IMR-90 (cell line): ENCODE measurements at regions not wholly inside any gene's neighbourhood (a gene's known extent, or its start where the extent isn't known, plus 50 kb on each side); places are given as distances from the start of the nearest gene placed in this dataset.

Source experiments
- ATAC-seq: fragments of 200-7000 bp; cut with Tn5 transposase; 2 replicates; pipeline ENCODE4 v1.9.1; 2020; ENCODE audit warnings: low read depth, mild to moderate bottlenecking, moderate library complexity
- BruUV-seq: library from RNA; stranded (reverse); fragments of 400-500 nt; replicated peaks from 2 replicates; lab custom pipeline; 2021; lab: Mats Ljungman, UMichigan
- CTCF ChIA-PET: fragments of 300-600 bp; formaldehyde crosslinking; extraction: SDS; loops from one replicate; lab custom pipeline; 2021; ENCODE audit warnings: antibody characterized with exemption; lab: Yijun Ruan, JAX
- POLR2A ChIA-PET: fragments of 300-600 bp; sonication (Branson Sonifier 250); formaldehyde crosslinking; loops from one replicate; lab custom pipeline; 2022; ENCODE audit warnings: antibody characterized with exemption; ENCODE audit not compliant: unreplicated experiment; lab: Charles Lee
- DNase-seq: peaks from one replicate; pipeline ENCODE4 v3.0.0; 2013
- H2AFZ ChIP-seq: replicated peaks from 2 replicates; pipeline ENCODE3; 2013; ENCODE audit warnings: low read length, mild to moderate bottlenecking; ENCODE audit not compliant: poor library complexity
- H2AK5ac ChIP-seq: 2 replicates; pipeline ENCODE4 v1.6.1; 2013; ENCODE audit warnings: low read depth, low read length, inconsistent platforms
- H2AK9ac ChIP-seq: replicated peaks from 2 replicates; pipeline ENCODE3; 2013; ENCODE audit warnings: mild to moderate bottlenecking, low read depth, low read length, moderate library complexity; ENCODE audit not compliant: poor library complexity
- H2BK120ac ChIP-seq: 2 replicates; pipeline ENCODE4 v1.6.1; 2013; ENCODE audit warnings: low read depth, low read length, inconsistent platforms
- H2BK15ac ChIP-seq: 3 replicates; pipeline ENCODE4 v1.6.1; 2013; ENCODE audit warnings: low read depth, low read length, inconsistent platforms
- H2BK20ac ChIP-seq: 2 replicates; pipeline ENCODE4 v1.6.1; 2013; ENCODE audit warnings: low read depth, mild to moderate bottlenecking, inconsistent platforms, low read length, moderate library complexity
- H2BK5ac ChIP-seq: 2 replicates; pipeline ENCODE4 v1.6.1; 2013; ENCODE audit warnings: mild to moderate bottlenecking, low read depth, low read length, inconsistent platforms; ENCODE audit not compliant: poor library complexity, severe bottlenecking
- H3K14ac ChIP-seq: replicated peaks from 2 replicates; pipeline ENCODE4 v1.6.1; 2013; ENCODE audit warnings: low read depth, low read length, inconsistent platforms
- H3K18ac ChIP-seq: 2 replicates; pipeline ENCODE4 v1.6.1; 2013; ENCODE audit warnings: low read depth, low read length, control low read depth
- H3K23ac ChIP-seq: 2 replicates; pipeline ENCODE4 v1.6.1; 2013; ENCODE audit warnings: low read depth, low read length, inconsistent platforms
- H3K27ac ChIP-seq: 2 replicates; pipeline ENCODE4 v1.5.1; 2013; ENCODE audit warnings: mild to moderate bottlenecking, control low read depth, low read length; ENCODE audit not compliant: insufficient read depth
- H3K27me3 ChIP-seq: 2 replicates; pipeline ENCODE4 v1.6.1; 2013; ENCODE audit warnings: low read length; ENCODE audit not compliant: control insufficient read depth, insufficient read depth
- H3K36me3 ChIP-seq: 2 replicates; pipeline ENCODE4 v1.6.1; 2013; ENCODE audit warnings: low read length, mixed read lengths; ENCODE audit not compliant: control insufficient read depth, insufficient read depth
- H3K4ac ChIP-seq: 2 replicates; pipeline ENCODE4 v1.6.1; 2013; ENCODE audit warnings: low read depth, low read length, inconsistent platforms
- H3K4me1 ChIP-seq: 2 replicates; pipeline ENCODE4 v1.6.1; 2013; ENCODE audit warnings: low read length, mixed read lengths; ENCODE audit not compliant: control insufficient read depth, insufficient read depth
- H3K4me2 ChIP-seq: 2 replicates; pipeline ENCODE4 v1.6.1; 2013; ENCODE audit warnings: low read depth, mild to moderate bottlenecking, control low read depth, low read length, moderate library complexity
- H3K4me3 ChIP-seq: 2 replicates; pipeline ENCODE4 v1.5.1; 2013; ENCODE audit warnings: low read depth, mild to moderate bottlenecking, control low read depth, low read length, moderate library complexity; ENCODE audit not compliant: insufficient read depth
- H3K56ac ChIP-seq: 2 replicates; pipeline ENCODE4 v1.6.1; 2013; ENCODE audit warnings: low read length, inconsistent platforms; ENCODE audit not compliant: insufficient read depth; ENCODE audit errors: extremely low read depth
- H3K79me1 ChIP-seq, 2 experiments: 2 replicates each; pipeline ENCODE4 v1.6.1; 2013; ENCODE audit warnings: low read length in 2 of 2, inconsistent platforms in 1 of 2, low read depth in 1 of 2
- H3K9ac ChIP-seq: 2 replicates; pipeline ENCODE4 v1.6.1; 2013; ENCODE audit warnings: low read depth, low read length, control low read depth
- H3K9me1 ChIP-seq: 2 replicates; pipeline ENCODE4 v1.6.1; 2013; ENCODE audit warnings: low read length, inconsistent platforms; ENCODE audit not compliant: insufficient read depth
- H3K9me3 ChIP-seq: 2 replicates; pipeline ENCODE4 v1.6.1; 2013; ENCODE audit warnings: low read length; ENCODE audit not compliant: control insufficient read depth, insufficient read depth
- H4K20me1 ChIP-seq: 2 replicates; pipeline ENCODE4 v1.6.1; 2013; ENCODE audit warnings: low read length, inconsistent platforms; ENCODE audit not compliant: insufficient read depth
- H4K5ac ChIP-seq: 2 replicates; pipeline ENCODE4 v1.6.1; 2013; ENCODE audit warnings: mild to moderate bottlenecking, low read depth, low read length, control low read depth
- H4K8ac ChIP-seq, 2 experiments: 2 replicates each; pipeline ENCODE4 v1.6.1; 2013; ENCODE audit warnings: low read depth in 2 of 2, low read length in 2 of 2, control low read depth in 1 of 2, inconsistent platforms in 1 of 2
- H4K91ac ChIP-seq: 2 replicates; pipeline ENCODE4 v1.6.1; 2013; ENCODE audit warnings: low read depth, low read length, inconsistent platforms; ENCODE audit not compliant: insufficient read depth
- BHLHE40 ChIP-seq: fragments of 150-350 bp; IDR thresholded peaks from 2 replicates; pipeline ENCODE4 v1.6.1; 2016; ENCODE audit warnings: mild to moderate bottlenecking, low read depth, low read length
- CEBPB ChIP-seq: IDR thresholded peaks from 2 replicates; pipeline ENCODE4 v1.6.1; 2012; ENCODE audit warnings: low read depth, low read length, improper control_type of control experiment
- CHD1 ChIP-seq: IDR thresholded peaks from 2 replicates; pipeline ENCODE4 v1.6.1; 2012; ENCODE audit warnings: low read depth, low read length, improper control_type of control experiment
- MAFK ChIP-seq: IDR thresholded peaks from 2 replicates; pipeline ENCODE4 v1.6.1; 2012; ENCODE audit warnings: low read depth, low read length, improper control_type of control experiment
- MAZ ChIP-seq: IDR thresholded peaks from 2 replicates; pipeline ENCODE4 v1.6.1; 2012; ENCODE audit warnings: low read depth, mild to moderate bottlenecking, low read length, improper control_type of control experiment, moderate library complexity, borderline replicate concordance
- MXI1 ChIP-seq: IDR thresholded peaks from 2 replicates; pipeline ENCODE4 v1.6.1; 2012; ENCODE audit warnings: low read depth, mild to moderate bottlenecking, low read length, moderate library complexity, borderline replicate concordance
- NFE2L2 ChIP-seq: fragments of 150-350 bp; IDR thresholded peaks from 2 replicates; pipeline ENCODE4 v1.6.1; 2016; ENCODE audit warnings: low read depth, mild to moderate bottlenecking, low read length
- POLR2A ChIP-seq: IDR thresholded peaks from 2 replicates; pipeline ENCODE4 v1.6.1; 2012; ENCODE audit warnings: mild to moderate bottlenecking, low read depth, low read length
- RAD21 ChIP-seq: IDR thresholded peaks from 2 replicates; pipeline ENCODE4 v1.6.1; 2012; ENCODE audit warnings: low read length, improper control_type of control experiment
- SMC3 ChIP-seq: fragments of 150-350 bp; IDR thresholded peaks from 2 replicates; pipeline ENCODE4 v1.6.1; 2016; ENCODE audit warnings: low read depth, mild to moderate bottlenecking, antibody characterized with exemption, low read length, moderate library complexity
- WGBS, 2 experiments: methylation state at CpG; one replicate each; pipeline versions ENCODE4 v1.1.5 to v1.1.7; 2013; ENCODE audit warnings: missing lambda C conversion rate in 2 of 2; ENCODE audit not compliant: insufficient read length in 1 of 2; ENCODE audit errors: extremely low coverage in 2 of 2; 5-methylcytosine and 5-hydroxymethylcytosine counted together
- dilution Hi-C: fragments of 300-500 bp; cut with HindIII; formaldehyde crosslinking; loops from one replicate; pipeline ENCODE4 v1.14.3; 2018; ENCODE audit warnings: low sequenced_read_pairs; ENCODE audit not compliant: unreplicated experiment
- in situ Hi-C: fragments of 300-500 bp; cut with MboI; formaldehyde crosslinking; loops from 3 replicates; pipeline ENCODE4 v1.14.3; 2019; ENCODE audit warnings: low sequenced_read_pairs, inconsistent platforms, mixed read lengths
- intact Hi-C: fragments of 100-400 bp; cut with micrococcal nuclease; formaldehyde crosslinking; loops from 2 replicates; pipeline ENCODE4 v1.10.0; 2022
- TF ChIP-seq, protein P1 (sequence below): fragments of 150-350 bp; IDR thresholded peaks from 2 replicates; pipeline ENCODE4 v1.6.1; 2017; ENCODE audit warnings: mild to moderate bottlenecking, antibody characterized with exemption, low read length, low read depth
- TF ChIP-seq, protein P2 (sequence below): fragments of 150-350 bp; IDR thresholded peaks from 2 replicates; pipeline ENCODE4 v1.6.1; 2016; ENCODE audit warnings: low read depth, mild to moderate bottlenecking, low read length, moderate library complexity, borderline replicate concordance

DNA sequence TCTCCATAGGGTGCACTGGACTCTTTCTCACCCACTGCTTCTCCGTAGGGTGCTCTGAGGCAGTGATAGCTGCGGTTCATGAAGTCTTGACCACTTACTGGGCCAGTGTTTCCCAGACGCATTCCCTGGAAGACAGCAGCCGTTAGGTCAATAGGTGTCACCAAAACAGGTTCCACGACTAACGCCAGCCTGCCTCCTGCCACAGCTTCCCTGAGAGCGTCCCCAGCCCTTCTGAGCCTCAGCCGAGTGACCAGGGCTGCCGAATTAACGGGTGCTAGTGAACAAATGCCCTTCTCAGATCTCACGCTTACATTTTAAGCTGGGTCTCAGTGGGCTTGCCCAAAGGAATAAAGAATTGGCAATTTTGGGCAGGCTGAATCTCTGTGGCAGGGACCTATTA, 188.7 kb upstream of the TNRC6C start:
- intact Hi-C loops: no loop called here
- in situ Hi-C loops: no loop called here
- no TSS peak for BruUV-seq

More for the DNA sequence above, 188.7 kb upstream of the TNRC6C start:
- CTCF ChIA-PET: no interaction called here
- Histone ChIP-seq H3K4ac (no peak overlapping the region), H2AK5ac (no peak overlapping the region), H2AK9ac (no peak overlapping the region), H2AFZ (no peak overlapping the region), H3K4me1 (no peaks in the 10 kb centered on the region), H3K4me3 (no peak overlapping the region), H2BK5ac (no peak overlapping the region), H3K4me2 (no peak overlapping the region), H3K9me3 (no peaks in the 10 kb centered on the region), H4K91ac (no peak overlapping the region), H3K36me3 (no peaks in the 10 kb centered on the region), H3K27ac (no peak overlapping the region), H3K9me1 (no peaks in the 10 kb centered on the region), H2BK15ac (no peak overlapping the region), H3K23ac (no peak overlapping the region), H3K9ac (no peak overlapping the region), H2BK120ac (no peak overlapping the region), H2BK20ac (no peak overlapping the region), H3K56ac (no peak overlapping the region), H4K20me1 (no peaks in the 10 kb centered on the region), H3K27me3 (peaks cover 39% of the 10 kb centered on the region), H3K14ac (no peak overlapping the region), H4K5ac (no peak overlapping the region), H3K79me1 (no peaks in the 10 kb centered on the region), H3K18ac (no peak overlapping the region), H4K8ac (no peak overlapping the region)
- no peak for DNase-seq
- ATAC-seq: no peak
- TF ChIP-seq CHD1: no peak
- TF ChIP-seq CEBPB: no peak
- TF ChIP-seq, protein P1, sequence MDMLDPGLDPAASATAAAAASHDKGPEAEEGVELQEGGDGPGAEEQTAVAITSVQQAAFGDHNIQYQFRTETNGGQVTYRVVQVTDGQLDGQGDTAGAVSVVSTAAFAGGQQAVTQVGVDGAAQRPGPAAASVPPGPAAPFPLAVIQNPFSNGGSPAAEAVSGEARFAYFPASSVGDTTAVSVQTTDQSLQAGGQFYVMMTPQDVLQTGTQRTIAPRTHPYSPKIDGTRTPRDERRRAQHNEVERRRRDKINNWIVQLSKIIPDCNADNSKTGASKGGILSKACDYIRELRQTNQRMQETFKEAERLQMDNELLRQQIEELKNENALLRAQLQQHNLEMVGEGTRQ: no peak
- no peak for TF ChIP-seq POLR2A
- TF ChIP-seq BHLHE40: no peak
- TF ChIP-seq MXI1: no peak
- TF ChIP-seq MAFK: no peak
- TF ChIP-seq SMC3: no peak
- TF ChIP-seq MAZ: no peak
- no peak for TF ChIP-seq NFE2L2
- TF ChIP-seq, protein P2, sequence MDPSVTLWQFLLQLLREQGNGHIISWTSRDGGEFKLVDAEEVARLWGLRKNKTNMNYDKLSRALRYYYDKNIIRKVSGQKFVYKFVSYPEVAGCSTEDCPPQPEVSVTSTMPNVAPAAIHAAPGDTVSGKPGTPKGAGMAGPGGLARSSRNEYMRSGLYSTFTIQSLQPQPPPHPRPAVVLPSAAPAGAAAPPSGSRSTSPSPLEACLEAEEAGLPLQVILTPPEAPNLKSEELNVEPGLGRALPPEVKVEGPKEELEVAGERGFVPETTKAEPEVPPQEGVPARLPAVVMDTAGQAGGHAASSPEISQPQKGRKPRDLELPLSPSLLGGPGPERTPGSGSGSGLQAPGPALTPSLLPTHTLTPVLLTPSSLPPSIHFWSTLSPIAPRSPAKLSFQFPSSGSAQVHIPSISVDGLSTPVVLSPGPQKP: no peak
- no peak for TF ChIP-seq RAD21
- POLR2A ChIA-PET: no interaction called here
- 76% methylated on average over 4 of the region's 11 CpGs; no CpG with 5 or more reads in 1 of the 2 experiments for WGBS, 2 experiments
- dilution Hi-C loops: no loop called here
